Body of pancreas (tissue), 4 donors: ENCODE measurements at regions not wholly inside any gene's neighbourhood (a gene's known extent, or its start where the extent isn't known, plus 50 kb on each side); places are given as distances from the start of the nearest gene placed in this dataset.

Experiments used
- POLR2A ChIP-seq, 3 donors: fragments of 450-650 bp; IDR thresholded peaks; one replicate each; pipeline ENCODE4 v1.6.1; 2016; ENCODE audit warnings: antibody characterized with exemption in 3 of 3, mild to moderate bottlenecking in 2 of 3
- TF ChIP-seq, protein P1 (sequence below), 7 experiments: fragments of 450-650 bp in 4 of 7; fragments of 200-600 bp in 3 of 7; sonication (generic) in 3 of 7; IDR thresholded peaks; one replicate each; pipeline ENCODE4 v1.5.1; 2016 to 2019; ENCODE audit warnings: antibody characterized with exemption in 7 of 7

DNA sequence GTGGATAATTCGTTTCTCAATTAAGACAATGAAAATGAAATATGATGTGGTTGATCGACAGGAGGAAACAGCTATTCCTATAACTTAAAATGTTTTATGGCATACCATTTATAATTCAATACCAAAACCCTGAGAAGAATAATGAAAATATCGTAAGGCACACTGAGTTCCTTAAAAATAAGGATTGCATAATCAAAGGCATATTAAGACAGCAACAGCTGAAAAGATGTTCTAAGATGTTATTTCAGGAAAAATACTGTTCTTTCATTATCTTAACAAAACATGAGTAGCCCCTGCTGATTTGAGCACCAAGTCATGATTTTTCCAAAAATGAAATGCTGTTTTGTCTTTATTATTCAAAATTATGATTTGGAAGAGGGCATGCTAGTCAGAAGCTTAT is 189.4 kb upstream of the ALG10 start:
- TF ChIP-seq, protein P1, sequence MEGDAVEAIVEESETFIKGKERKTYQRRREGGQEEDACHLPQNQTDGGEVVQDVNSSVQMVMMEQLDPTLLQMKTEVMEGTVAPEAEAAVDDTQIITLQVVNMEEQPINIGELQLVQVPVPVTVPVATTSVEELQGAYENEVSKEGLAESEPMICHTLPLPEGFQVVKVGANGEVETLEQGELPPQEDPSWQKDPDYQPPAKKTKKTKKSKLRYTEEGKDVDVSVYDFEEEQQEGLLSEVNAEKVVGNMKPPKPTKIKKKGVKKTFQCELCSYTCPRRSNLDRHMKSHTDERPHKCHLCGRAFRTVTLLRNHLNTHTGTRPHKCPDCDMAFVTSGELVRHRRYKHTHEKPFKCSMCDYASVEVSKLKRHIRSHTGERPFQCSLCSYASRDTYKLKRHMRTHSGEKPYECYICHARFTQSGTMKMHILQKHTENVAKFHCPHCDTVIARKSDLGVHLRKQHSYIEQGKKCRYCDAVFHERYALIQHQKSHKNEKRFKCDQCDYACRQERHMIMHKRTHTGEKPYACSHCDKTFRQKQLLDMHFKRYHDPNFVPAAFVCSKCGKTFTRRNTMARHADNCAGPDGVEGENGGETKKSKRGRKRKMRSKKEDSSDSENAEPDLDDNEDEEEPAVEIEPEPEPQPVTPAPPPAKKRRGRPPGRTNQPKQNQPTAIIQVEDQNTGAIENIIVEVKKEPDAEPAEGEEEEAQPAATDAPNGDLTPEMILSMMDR (IDR thresholded peaks at IDR 0.05): no peak
- TF ChIP-seq POLR2A (IDR thresholded peaks at IDR 0.05): no peak
